ENCODE measurements at regions not wholly inside any gene's neighbourhood (a gene's known extent, or its start where the extent isn't known, plus 50 kb on each side); places are given as distances from the start of the nearest gene placed in this dataset.

- DNase-seq (no peak), ATAC-seq (no peak)
- ChIA-PET CTCF (interaction anchor here (1.0 kb wide), 1 partner anchor 22 kb away, joined by 3 read pairs; no protein-coding TSS in a partner anchor), POLR2A (no interaction called here)
- intact Hi-C loops (cut with micrococcal nuclease): no loop called here
- Mint-ChIP-seq H3K4me1 (ENCODE audit: low read depth) (no peaks in the 10 kb centered on the region), H3K4me3 (no peak overlapping the region), H3K36me3 (ENCODE audit: low read depth) (no peaks in the 10 kb centered on the region), H3K9me3 (peaks cover 3% of the 10 kb centered on the region), H3K27me3 (no peaks in the 10 kb centered on the region), H3K27ac (no peak overlapping the region)
- TF ChIP-seq, protein P1, sequence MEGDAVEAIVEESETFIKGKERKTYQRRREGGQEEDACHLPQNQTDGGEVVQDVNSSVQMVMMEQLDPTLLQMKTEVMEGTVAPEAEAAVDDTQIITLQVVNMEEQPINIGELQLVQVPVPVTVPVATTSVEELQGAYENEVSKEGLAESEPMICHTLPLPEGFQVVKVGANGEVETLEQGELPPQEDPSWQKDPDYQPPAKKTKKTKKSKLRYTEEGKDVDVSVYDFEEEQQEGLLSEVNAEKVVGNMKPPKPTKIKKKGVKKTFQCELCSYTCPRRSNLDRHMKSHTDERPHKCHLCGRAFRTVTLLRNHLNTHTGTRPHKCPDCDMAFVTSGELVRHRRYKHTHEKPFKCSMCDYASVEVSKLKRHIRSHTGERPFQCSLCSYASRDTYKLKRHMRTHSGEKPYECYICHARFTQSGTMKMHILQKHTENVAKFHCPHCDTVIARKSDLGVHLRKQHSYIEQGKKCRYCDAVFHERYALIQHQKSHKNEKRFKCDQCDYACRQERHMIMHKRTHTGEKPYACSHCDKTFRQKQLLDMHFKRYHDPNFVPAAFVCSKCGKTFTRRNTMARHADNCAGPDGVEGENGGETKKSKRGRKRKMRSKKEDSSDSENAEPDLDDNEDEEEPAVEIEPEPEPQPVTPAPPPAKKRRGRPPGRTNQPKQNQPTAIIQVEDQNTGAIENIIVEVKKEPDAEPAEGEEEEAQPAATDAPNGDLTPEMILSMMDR (IDR thresholded peaks at IDR 0.05): no peak
Observed at GRCh38 chr3:24661175-24661584, 166.5 kb upstream of the THRB start.

GRCh38 chr3:24662449-24663345 lies 168.0 kb upstream of the THRB start:
- TF ChIP-seq, protein P1 (IDR thresholded peaks at IDR 0.05): no peak
- Mint-ChIP-seq H3K9me3 (no peaks in the 10 kb centered on the region), H3K4me3 (no peak overlapping the region), H3K27ac (no peak overlapping the region), H3K4me1 (ENCODE audit: low read depth) (no peaks in the 10 kb centered on the region), H3K27me3 (no peaks in the 10 kb centered on the region), H3K36me3 (ENCODE audit: low read depth) (no peaks in the 10 kb centered on the region)
- ATAC-seq: no peak
- no peak for DNase-seq
- CTCF ChIA-PET: interaction anchor here (0.9 to 1.0 kb wide), 2 partner anchors 14 to 21 kb away, joined by 3 read pairs; no protein-coding TSS in a partner anchor
- POLR2A ChIA-PET: no interaction called here
- intact Hi-C loops (cut with micrococcal nuclease): no loop called here

GRCh38 chr3:24663406-24663805 lies 168.8 kb upstream of the THRB start:
- no peaks in the 10 kb centered on the region for H3K9me3 Mint-ChIP-seq
- ChIA-PET CTCF (no interaction called here), POLR2A (no interaction called here)

DNA sequence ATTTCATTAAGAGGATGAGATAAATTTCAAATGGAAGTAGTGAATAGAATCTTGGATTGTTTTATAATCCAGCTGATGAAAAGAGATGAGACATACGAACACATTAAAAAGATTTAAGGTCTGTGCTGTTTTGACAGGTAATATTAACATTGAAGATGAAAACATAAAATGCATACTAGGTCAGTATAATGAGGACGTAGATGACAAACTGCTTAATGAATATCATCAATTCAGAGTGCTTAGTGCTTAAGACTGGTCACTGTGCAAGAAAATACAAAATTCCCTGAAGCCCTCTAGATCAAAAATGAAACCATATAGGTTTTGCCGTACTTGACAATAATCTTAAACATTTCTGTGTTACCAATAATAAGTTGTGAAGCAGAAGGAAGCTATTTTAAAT lies 173.4 kb upstream of the THRB start:
- CTCF ChIA-PET: no interaction called here
- no peak for DNase-seq
- POLR2A ChIA-PET: no interaction called here

More at GRCh38 chr3:24663406-24663805, 168.8 kb upstream of the THRB start:
- no peak for ATAC-seq
- H3K4me1 Mint-ChIP-seq (ENCODE audit: low read depth): no peaks in the 10 kb centered on the region
- no peaks in the 10 kb centered on the region for H3K27me3 Mint-ChIP-seq
- no peak overlapping the region for H3K4me3 Mint-ChIP-seq
- TF ChIP-seq, protein P1 (IDR thresholded peaks at IDR 0.05): no peak
- H3K36me3 Mint-ChIP-seq (ENCODE audit: low read depth): no peaks in the 10 kb centered on the region
- no peak for DNase-seq
- no peak overlapping the region for H3K27ac Mint-ChIP-seq
- intact Hi-C loops (cut with micrococcal nuclease): no loop called here

DNA sequence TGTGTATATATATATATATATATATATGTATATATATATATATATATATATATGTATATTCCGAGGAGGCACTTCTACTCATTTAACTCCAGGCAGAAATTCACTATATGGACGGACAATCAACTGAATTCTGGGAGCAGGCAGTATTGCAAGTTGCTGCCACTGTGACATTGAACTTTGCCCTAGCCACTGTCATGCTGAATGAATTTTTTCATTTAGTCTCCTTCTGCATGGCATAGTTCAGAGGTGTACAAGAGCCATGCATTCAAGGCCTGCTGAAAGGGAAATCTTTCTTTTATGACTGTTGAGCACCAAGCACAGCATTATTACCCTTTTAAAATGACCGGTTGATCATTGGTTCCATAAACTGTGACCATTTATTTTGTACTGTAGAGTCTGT lies 176.2 kb upstream of the THRB start:
- POLR2A ChIA-PET: no interaction called here
- TF ChIP-seq, protein P1 (IDR thresholded peaks at IDR 0.05): no peak
- Mint-ChIP-seq H3K36me3 (ENCODE audit: low read depth) (no peaks in the 10 kb centered on the region), H3K9me3 (no peaks in the 10 kb centered on the region), H3K27ac (no peak overlapping the region), H3K4me3 (no peak overlapping the region), H3K27me3 (peaks cover 9% of the 10 kb centered on the region), H3K4me1 (ENCODE audit: low read depth) (no peaks in the 10 kb centered on the region)
- DNase-seq (no peak), ATAC-seq (no peak)
- intact Hi-C loops (cut with micrococcal nuclease): no loop called here
- CTCF ChIA-PET: interaction anchor here (2.1 kb wide), 1 partner anchor 10 kb away, joined by 11 read pairs; no protein-coding TSS in a partner anchor

More for the DNA sequence above, 173.4 kb upstream of the THRB start:
- H3K4me3 Mint-ChIP-seq: no peak overlapping the region
- intact Hi-C loops (cut with micrococcal nuclease): no loop called here
- H3K27ac Mint-ChIP-seq: no peak overlapping the region
- no peaks in the 10 kb centered on the region for H3K4me1 Mint-ChIP-seq (ENCODE audit: low read depth)
- peaks cover 2% of the 10 kb centered on the region for H3K27me3 Mint-ChIP-seq
- no peaks in the 10 kb centered on the region for H3K36me3 Mint-ChIP-seq (ENCODE audit: low read depth)
- no peak for ATAC-seq
- TF ChIP-seq, protein P1 (IDR thresholded peaks at IDR 0.05): no peak
- H3K9me3 Mint-ChIP-seq: no peaks in the 10 kb centered on the region

All from activated CD8-positive, alpha-beta T cell treated with anti-CD3 and anti-CD28 coated beads for 36 hours (primary cell).